ENCODE measurements at regions not wholly inside any gene's neighbourhood (a gene's known extent, or its start where the extent isn't known, plus 50 kb on each side); places are given as distances from the start of the nearest gene placed in this dataset.

DNA sequence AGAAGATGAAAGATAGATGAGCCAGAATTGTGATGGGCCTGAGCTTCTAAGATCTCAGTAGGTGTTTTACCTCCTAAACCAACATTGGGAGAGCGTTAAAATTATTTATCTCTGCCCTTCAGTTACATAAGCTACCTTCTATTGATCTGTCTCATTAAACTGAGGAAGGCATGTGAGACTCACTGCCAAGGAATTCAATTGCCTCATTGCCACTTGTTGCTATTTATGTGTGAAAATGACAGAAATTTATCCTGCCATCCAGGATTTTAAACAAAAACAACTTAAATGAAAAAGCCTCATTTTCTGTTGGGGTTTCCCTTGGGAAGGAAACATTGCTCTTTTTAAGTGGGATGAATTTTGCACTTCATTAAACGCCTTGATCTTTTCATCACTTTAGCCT is 78.7 kb upstream of the RUNX1 start:
- no peak overlapping the region for H3K27ac Mint-ChIP-seq (ENCODE audit: unreplicated experiment)
- no peaks in the 10 kb centered on the region for H3K27me3 Mint-ChIP-seq (ENCODE audit: unreplicated experiment)
- no peaks in the 10 kb centered on the region for H3K4me1 Mint-ChIP-seq (ENCODE audit: unreplicated experiment)
- no peak for DNase-seq (ENCODE audit: low spot score)
- no peaks in the 10 kb centered on the region for H3K9me3 Mint-ChIP-seq (ENCODE audit: unreplicated experiment)
- H3K4me3 Mint-ChIP-seq (ENCODE audit: unreplicated experiment): no peak overlapping the region
- no peaks in the 10 kb centered on the region for H3K36me3 Mint-ChIP-seq (ENCODE audit: low read depth, unreplicated experiment)
- TF ChIP-seq CTCF (IDR thresholded peaks at IDR 0.05; ENCODE audit: unreplicated experiment): no peak

DNA sequence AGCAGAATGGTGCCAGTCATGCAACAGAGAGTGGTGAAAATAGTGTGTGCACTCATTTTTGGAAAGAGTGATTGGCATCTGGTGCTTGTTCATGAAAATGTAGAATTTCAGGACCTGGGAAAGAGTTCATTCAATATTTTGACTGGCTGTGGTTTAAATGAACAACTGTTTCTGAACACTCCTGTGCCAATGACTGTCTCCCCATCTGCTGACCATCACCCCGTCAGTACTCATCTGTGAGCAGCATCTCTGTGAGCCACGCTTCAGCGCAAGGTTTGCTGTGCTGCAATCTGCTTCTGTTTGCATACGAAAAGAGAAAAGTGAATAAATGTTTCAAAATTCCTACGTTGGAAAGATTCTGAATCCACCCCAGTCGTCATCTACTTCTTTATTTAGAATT is 77.9 kb upstream of the RUNX1 start:
- no peaks in the 10 kb centered on the region for H3K4me1 Mint-ChIP-seq (ENCODE audit: unreplicated experiment)
- no peaks in the 10 kb centered on the region for H3K27me3 Mint-ChIP-seq (ENCODE audit: unreplicated experiment)
- H3K9me3 Mint-ChIP-seq (ENCODE audit: unreplicated experiment): no peaks in the 10 kb centered on the region
- no peak for DNase-seq (ENCODE audit: low spot score)
- no peak overlapping the region for H3K4me3 Mint-ChIP-seq (ENCODE audit: unreplicated experiment)
- no peak overlapping the region for H3K27ac Mint-ChIP-seq (ENCODE audit: unreplicated experiment)
- H3K36me3 Mint-ChIP-seq (ENCODE audit: low read depth, unreplicated experiment): no peaks in the 10 kb centered on the region
- no peak for TF ChIP-seq CTCF (IDR thresholded peaks at IDR 0.05; ENCODE audit: unreplicated experiment)

- no peaks in the 10 kb centered on the region for H3K9me3 Mint-ChIP-seq (ENCODE audit: unreplicated experiment)
- no peaks in the 10 kb centered on the region for H3K36me3 Mint-ChIP-seq (ENCODE audit: low read depth, unreplicated experiment)
- H3K4me1 Mint-ChIP-seq (ENCODE audit: unreplicated experiment): no peaks in the 10 kb centered on the region
- no peak overlapping the region for H3K4me3 Mint-ChIP-seq (ENCODE audit: unreplicated experiment)
- H3K27ac Mint-ChIP-seq (ENCODE audit: unreplicated experiment): no peak overlapping the region
- no peak for DNase-seq (ENCODE audit: low spot score)
- no peak for TF ChIP-seq CTCF (IDR thresholded peaks at IDR 0.05; ENCODE audit: unreplicated experiment)
- H3K27me3 Mint-ChIP-seq (ENCODE audit: unreplicated experiment): peaks cover 3% of the 10 kb centered on the region
Observed at GRCh38 chr21:35120631-35121180, 71.6 kb upstream of the RUNX1 start.

- Mint-ChIP-seq H3K4me3 (ENCODE audit: unreplicated experiment) (no peak overlapping the region), H3K27ac (ENCODE audit: unreplicated experiment) (no peak overlapping the region), H3K27me3 (ENCODE audit: unreplicated experiment) (peaks cover 3% of the 10 kb centered on the region), H3K4me1 (ENCODE audit: unreplicated experiment) (no peaks in the 10 kb centered on the region), H3K9me3 (ENCODE audit: unreplicated experiment) (no peaks in the 10 kb centered on the region), H3K36me3 (ENCODE audit: low read depth, unreplicated experiment) (no peaks in the 10 kb centered on the region)
- TF ChIP-seq CTCF (IDR thresholded peaks at IDR 0.05; ENCODE audit: unreplicated experiment): no peak
- DNase-seq (ENCODE audit: low spot score): no peak
Observed at GRCh38 chr21:35119501-35120047, 70.5 kb upstream of the RUNX1 start.

- no peak overlapping the region for H3K27ac Mint-ChIP-seq (ENCODE audit: unreplicated experiment)
- peaks cover 3% of the 10 kb centered on the region for H3K27me3 Mint-ChIP-seq (ENCODE audit: unreplicated experiment)
- no peaks in the 10 kb centered on the region for H3K9me3 Mint-ChIP-seq (ENCODE audit: unreplicated experiment)
- no peak for TF ChIP-seq CTCF (IDR thresholded peaks at IDR 0.05; ENCODE audit: unreplicated experiment)
- no peak overlapping the region for H3K4me3 Mint-ChIP-seq (ENCODE audit: unreplicated experiment)
- no peaks in the 10 kb centered on the region for H3K36me3 Mint-ChIP-seq (ENCODE audit: low read depth, unreplicated experiment)
- DNase-seq (ENCODE audit: low spot score): no peak
- H3K4me1 Mint-ChIP-seq (ENCODE audit: unreplicated experiment): no peaks in the 10 kb centered on the region
Observed at GRCh38 chr21:35116777-35117176, 67.7 kb upstream of the RUNX1 start.

All from endothelial cell (in vitro differentiated cells).